Left ventricle myocardium inferior (tissue), 1 donor: ENCODE measurements at regions not wholly inside any gene's neighbourhood (a gene's known extent, or its start where the extent isn't known, plus 50 kb on each side); places are given as distances from the start of the nearest gene placed in this dataset.

Source experiments
- DNase-seq: peaks from one replicate; pipeline ENCODE4 v3.0.0-alpha.2; 2020
- H3K27ac ChIP-seq: fragments of 200-600 bp; replicated peaks from 2 replicates; pipeline ENCODE4 v1.8.0; 2021
- H3K27me3 ChIP-seq: fragments of 200-600 bp; 2 replicates; pipeline ENCODE4 v1.8.0; 2021; ENCODE audit warnings: low read depth
- H3K36me3 ChIP-seq: fragments of 200-600 bp; 2 replicates; pipeline ENCODE4 v1.8.0; 2021
- H3K4me1 ChIP-seq: fragments of 200-600 bp; 2 replicates; pipeline ENCODE4 v1.8.0; 2021
- H3K4me3 ChIP-seq: fragments of 200-600 bp; 2 replicates; pipeline ENCODE4 v1.8.0; 2021; ENCODE audit warnings: mild to moderate bottlenecking, moderate library complexity
- H3K9me3 ChIP-seq: fragments of 200-600 bp; replicated peaks from 2 replicates; pipeline ENCODE4 v1.8.0; 2021
- intact Hi-C: fragments of 100-400 bp; cut with micrococcal nuclease; formaldehyde crosslinking; loops from one replicate; pipeline ENCODE4 v1.11.0; 2022
- TF ChIP-seq, protein P1 (sequence below): fragments of 200-600 bp; IDR thresholded peaks from 2 replicates; pipeline ENCODE4 v1.8.0; 2021; ENCODE audit warnings: antibody characterized with exemption, mild to moderate bottlenecking, borderline replicate concordance
- donor health status: DM: no; HTN: yes; CAD: no; lungs with severe emphysema.

DNA sequence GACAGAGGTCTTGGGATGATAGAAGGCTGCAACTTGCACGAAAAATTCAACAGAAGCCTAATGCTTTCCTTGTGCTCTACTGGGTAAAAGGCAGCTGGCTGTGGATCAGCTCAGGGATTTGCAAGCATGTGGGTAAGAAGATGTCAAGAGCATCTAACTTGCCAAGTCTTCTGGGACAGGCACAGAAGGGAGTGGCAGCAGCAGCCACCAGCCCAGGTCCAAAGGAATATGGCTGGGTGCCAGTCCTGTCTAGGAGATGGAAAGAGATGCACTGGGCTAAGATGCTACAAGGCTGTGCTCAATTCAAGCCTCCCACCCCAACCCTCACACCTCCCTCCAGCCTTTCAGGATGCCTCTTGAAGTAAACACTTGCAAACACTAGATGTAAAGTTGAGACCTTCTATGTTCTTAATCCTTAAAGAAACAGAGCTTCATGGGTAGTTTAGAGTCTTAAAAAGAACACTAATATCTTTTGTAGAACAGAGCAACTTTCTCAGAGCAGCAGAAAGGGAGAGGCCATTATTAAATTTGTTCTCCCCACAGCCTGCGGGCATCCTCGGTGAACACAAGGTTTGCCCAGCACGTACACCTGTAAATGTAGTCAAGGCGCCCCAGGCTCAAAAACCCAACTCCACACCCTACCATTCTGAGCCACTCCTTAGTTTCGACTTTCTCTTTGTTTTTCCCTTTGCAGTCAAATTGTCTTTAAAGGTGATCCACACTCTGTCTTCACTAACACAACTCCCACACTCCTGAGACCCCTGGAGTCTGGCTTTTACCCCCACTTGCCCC lies 64.6 kb upstream of the BCAR3 start:
- Histone ChIP-seq H3K9me3 (peaks cover 7% of the 10 kb centered on the region), H3K36me3 (no peaks in the 10 kb centered on the region), H3K4me1 (peaks cover 19% of the 10 kb centered on the region), H3K27ac (no peak overlapping the region), H3K27me3 (peaks cover 9% of the 10 kb centered on the region), H3K4me3 (no peak overlapping the region)
- intact Hi-C loops, result no loop called here
- TF ChIP-seq, protein P1, sequence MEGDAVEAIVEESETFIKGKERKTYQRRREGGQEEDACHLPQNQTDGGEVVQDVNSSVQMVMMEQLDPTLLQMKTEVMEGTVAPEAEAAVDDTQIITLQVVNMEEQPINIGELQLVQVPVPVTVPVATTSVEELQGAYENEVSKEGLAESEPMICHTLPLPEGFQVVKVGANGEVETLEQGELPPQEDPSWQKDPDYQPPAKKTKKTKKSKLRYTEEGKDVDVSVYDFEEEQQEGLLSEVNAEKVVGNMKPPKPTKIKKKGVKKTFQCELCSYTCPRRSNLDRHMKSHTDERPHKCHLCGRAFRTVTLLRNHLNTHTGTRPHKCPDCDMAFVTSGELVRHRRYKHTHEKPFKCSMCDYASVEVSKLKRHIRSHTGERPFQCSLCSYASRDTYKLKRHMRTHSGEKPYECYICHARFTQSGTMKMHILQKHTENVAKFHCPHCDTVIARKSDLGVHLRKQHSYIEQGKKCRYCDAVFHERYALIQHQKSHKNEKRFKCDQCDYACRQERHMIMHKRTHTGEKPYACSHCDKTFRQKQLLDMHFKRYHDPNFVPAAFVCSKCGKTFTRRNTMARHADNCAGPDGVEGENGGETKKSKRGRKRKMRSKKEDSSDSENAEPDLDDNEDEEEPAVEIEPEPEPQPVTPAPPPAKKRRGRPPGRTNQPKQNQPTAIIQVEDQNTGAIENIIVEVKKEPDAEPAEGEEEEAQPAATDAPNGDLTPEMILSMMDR, result no peak
- no peak for DNase-seq

DNA sequence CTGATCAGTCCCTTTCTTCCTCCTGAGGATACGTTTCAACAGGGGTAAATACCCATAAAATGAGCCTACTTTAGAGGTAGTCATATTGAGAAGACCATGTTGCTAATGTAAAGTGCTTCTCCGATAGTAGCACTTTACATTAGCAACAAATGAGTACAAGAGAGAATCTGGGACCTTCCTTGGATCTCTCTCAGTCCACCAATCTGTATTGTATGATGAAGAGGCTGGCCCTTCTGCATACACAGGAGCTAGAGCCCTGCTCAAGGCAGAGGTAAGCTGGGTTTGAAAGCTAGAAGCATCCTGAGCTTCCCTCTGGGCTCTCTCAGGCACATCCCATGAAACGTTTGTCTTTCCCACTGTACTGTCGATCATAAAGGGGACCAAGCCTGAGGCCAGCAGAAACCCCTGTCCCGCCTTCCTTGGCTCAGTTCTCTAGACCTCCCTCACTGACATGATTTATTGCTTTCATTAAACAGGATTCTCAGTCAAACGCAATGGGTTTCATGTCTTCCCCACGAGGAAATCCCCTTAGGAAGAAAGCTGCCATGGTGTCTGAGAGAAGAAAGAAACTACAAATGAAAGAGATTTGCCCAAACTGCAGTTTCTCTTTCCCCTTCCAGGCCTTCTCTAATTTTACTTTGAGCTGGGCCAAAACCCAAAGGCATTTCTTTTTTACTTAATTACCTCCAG lies 62.8 kb upstream of the BCAR3 start:
- DNase-seq, result no peak
- peaks cover 7% of the 10 kb centered on the region for H3K9me3 ChIP-seq
- no peak overlapping the region for H3K4me3 ChIP-seq
- peaks cover 9% of the 10 kb centered on the region for H3K27me3 ChIP-seq
- intact Hi-C loops, result no loop called here
- TF ChIP-seq, protein P1, result no peak
- H3K36me3 ChIP-seq, result no peaks in the 10 kb centered on the region
- no peak overlapping the region for H3K27ac ChIP-seq
- peaks cover 15% of the 10 kb centered on the region for H3K4me1 ChIP-seq

DNA sequence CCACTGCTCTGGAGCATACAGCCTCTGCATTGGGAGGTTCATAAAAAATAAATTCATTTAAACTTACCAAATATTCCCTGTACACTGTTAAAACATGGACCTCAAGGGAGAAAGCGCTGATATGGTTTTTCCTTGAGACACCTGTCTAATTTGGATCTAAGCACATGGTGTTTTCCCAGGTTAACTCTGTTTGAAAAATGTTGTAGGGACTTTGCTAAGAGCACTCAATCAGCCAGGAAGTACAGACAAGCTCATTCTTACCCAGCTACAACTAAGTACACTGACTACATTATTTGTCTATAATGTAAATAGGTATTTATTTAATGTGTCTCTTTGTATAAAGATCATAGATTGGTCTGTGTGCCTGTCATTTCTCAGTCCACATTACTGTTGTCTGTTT lies 61.8 kb upstream of the BCAR3 start:
- Histone ChIP-seq H3K4me1 (peaks cover 15% of the 10 kb centered on the region), H3K9me3 (peaks cover 7% of the 10 kb centered on the region), H3K27me3 (peaks cover 9% of the 10 kb centered on the region), H3K36me3 (no peaks in the 10 kb centered on the region), H3K27ac (no peak overlapping the region), H3K4me3 (no peak overlapping the region)
- DNase-seq, result no peak
- intact Hi-C loops, result no loop called here
- TF ChIP-seq, protein P1, result no peak

DNA sequence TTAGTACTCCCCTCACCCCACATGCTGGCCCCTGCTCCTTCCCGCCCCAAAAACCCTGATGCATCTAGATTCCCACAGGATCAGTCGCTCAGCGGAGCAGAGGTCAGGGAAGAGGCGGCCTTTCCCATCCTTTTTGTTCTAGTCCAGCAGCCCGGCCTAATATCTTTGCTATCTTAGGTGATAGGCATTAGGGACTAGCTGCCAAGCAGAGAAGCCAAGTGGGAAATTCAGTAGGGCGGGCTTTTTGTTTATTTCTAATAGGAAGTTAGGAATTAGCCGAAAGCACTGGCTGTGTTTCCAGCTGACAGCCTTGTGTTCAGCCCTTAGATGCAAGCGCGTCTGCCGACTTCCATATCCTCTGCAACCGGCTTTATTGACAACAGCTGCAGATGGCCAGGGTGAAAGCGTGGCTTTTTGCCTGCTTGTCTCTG lies 59.0 kb upstream of the BCAR3 start:
- H3K36me3 ChIP-seq, result no peaks in the 10 kb centered on the region
- intact Hi-C loops, result no loop called here
- H3K4me3 ChIP-seq, result no peak overlapping the region
- H3K9me3 ChIP-seq, result no peaks in the 10 kb centered on the region
- TF ChIP-seq, protein P1, result no peak
- H3K4me1 ChIP-seq, result peaks cover 15% of the 10 kb centered on the region
- peak overlapping the region; percentile 57 for H3K27ac ChIP-seq
- H3K27me3 ChIP-seq, result no peaks in the 10 kb centered on the region
- DNase-seq, result no peak

DNA sequence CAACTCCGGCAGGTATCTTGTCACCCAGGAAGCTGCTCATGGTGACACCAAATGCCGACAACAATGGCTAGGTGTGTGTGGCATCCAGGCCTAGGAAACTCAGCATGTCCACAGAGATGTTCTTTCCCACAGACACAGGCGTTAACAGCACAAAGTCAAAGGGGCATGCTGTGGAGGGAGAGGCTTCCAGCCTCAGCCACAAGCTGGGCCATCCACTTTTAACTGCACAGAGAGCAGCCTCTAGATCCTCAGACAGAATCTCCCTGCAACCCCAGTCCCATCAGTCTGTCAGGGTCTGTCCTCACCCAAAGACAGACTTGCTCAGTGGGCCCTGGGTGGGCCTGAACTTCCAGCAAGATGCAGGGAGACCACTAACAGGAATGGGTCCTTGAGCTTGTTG lies 58.5 kb upstream of the BCAR3 start:
- Histone ChIP-seq H3K27me3 (no peaks in the 10 kb centered on the region), H3K36me3 (no peaks in the 10 kb centered on the region), H3K27ac (peak overlapping the region; percentile 57), H3K4me3 (no peak overlapping the region), H3K4me1 (peaks cover 15% of the 10 kb centered on the region), H3K9me3 (no peaks in the 10 kb centered on the region)
- TF ChIP-seq, protein P1, result no peak
- intact Hi-C loops, result no loop called here
- no peak for DNase-seq
